GM19239 (cell line): ENCODE measurements at regions not wholly inside any gene's neighbourhood (a gene's known extent, or its start where the extent isn't known, plus 50 kb on each side); places are given as distances from the start of the nearest gene placed in this dataset.
"Not testable (repeated sequence)": the region's sequence is repeated elsewhere in the genome, so short reads cannot be mapped to it uniquely, and the experiment has no call there.

Experiments
- DNase-seq: peaks from one replicate; pipeline ENCODE4 v3.0.0; 2011; ENCODE audit warnings: low spot score; ENCODE audit not compliant: insufficient read length
- FAIRE-seq: peaks from 2 replicates; lab custom pipeline; 2011; peaks lifted over from hg19 to GRCh38; lab: Jason Lieb, UNC

DNA sequence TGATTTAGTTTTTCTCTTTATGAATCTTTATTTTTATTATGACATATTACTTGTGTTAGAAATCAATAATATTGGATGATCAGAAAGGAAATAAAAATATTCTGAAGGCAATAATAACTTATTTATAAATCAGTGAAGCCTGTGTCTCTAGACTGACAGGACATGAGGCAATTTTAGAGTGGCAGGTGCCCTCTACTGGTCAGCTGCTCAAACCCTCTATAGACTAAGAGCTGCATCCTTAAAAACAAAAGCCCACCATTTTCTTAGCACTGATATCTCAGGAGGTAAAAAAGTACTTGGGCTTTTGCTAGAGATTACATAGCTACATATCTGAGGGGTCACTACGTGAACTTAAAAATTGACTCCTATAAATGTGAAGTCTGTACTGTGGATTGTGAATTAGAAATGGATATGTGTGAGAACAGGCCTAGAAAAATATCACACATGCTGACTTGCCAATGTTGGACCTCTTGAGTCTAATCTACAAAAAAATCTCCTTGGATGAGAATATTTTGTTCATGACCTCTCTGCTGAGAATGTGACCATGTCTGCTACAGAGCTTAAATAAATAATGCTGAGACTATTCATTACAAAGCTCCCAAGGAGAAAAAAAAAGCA, 597.9 kb upstream of the ADAMTS5 start:
- DNase-seq: no peak
- no peak for FAIRE-seq

DNA sequence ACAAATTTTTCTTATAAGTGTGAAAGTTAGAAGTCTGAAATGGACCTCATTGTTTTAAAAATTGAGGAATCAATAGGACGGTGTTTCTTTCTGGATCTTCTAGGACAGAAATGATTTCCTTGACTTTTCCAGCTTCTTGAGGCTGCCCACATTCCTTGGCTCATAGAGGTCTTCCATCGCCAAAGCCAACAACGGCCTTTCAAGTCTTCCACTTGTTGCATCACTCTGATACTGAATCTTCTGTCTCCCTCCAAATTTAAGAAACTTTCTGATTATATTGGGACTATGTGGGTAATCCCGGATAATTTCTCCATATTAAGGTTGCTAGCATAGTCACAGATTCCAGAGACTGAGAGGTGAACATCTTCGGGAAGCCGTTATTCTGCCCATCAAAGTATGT, 595.4 kb upstream of the ADAMTS5 start:
- DNase-seq: no peak
- no peak for FAIRE-seq

DNA sequence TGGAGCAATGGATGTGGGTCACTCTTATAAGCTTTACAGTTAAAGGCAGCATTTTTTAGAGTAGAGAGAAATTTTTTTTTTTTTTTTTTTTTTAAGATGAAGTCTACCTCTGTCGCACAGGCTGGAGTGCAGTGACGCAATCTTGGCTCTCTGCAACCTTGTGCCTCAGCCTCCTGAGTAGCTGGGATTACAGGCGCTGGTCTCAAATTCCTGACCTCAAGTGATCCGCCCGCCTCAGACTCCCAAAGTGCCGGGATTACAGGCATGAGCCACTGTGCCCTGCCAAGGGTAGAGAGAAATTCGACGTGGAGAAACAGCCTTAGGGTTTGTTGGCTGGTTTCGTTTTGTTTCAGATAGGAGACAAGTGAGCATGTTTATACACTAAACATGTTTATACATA, 594.2 kb upstream of the ADAMTS5 start:
- no peak for DNase-seq
- no peak for FAIRE-seq

DNA sequence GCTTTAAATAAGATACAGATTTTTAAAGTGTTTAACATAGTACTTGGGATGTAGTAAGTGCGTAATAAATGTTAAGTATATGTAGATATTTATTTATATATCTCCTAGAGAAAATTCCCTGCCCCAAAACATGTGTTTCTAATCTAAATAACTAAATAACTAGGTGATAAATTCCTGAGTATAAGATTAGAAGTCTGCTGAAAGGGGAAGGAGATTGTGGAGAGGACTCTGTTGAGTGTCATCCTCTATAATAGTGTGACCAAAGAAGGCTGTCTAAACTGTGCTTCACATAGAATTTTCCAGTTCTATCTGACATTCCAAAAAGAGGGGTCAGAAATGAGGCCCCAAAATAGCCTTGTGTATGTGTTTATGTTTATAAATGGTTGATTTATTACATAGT, 590.5 kb upstream of the ADAMTS5 start:
- FAIRE-seq (no peak), DNase-seq (no peak)

DNA sequence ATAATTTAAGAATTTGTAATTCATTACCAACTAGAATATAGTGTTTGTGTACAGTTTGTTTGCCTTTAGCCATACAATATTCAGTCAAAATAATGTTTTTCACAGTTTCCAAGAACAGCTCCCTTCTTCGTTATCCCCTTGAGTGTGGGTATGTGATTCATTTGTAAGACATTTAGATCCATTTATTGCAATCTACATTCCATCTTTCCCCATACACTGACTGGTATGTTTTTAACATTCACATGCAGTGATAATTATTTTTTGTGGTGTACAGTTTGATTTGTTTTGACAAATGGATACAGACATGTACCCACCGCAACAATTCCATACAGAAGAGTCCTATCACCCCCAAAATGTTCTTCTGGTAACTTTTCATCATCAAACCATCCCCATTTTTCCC, 589.1 kb upstream of the ADAMTS5 start:
- FAIRE-seq (no peak), DNase-seq (no peak)

DNA sequence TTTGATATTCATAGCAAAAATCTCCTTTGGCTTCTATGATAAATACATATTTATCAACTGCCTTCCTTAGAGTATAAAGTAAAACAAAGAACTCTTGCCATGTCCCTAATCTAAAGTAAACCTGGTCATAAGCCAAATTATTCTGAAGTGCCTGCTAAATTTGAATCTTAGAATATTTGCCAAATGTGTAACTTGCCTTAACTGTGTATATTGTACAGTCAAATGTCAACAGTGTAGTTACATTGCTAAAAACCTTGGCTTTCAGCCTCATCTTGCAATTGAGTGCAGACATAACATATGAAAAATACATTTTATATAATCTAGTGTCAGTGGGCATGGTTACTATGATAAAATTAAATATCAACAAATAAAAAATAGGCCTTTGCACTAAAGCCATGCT, 583.4 kb upstream of the ADAMTS5 start:
- DNase-seq (no peak), FAIRE-seq (no peak)

DNA sequence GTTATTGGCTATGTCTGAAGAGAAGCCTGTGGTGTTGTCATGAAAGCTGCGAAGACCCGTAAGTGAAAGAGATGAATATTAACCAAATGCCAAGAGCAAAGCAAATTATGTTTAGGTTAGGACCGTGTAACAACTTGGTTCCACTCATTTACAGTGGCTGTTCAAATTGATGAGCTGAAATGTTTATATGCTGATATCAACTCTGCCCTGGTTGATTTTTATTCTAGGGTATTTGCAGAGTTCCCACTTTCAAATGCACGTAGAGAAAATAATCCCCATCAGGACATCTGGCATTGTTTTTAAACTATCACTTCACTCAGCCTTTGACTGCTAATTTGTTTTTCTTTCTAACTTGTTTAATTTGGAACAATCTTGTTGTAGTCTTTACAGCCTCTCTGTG, 581.6 kb upstream of the ADAMTS5 start:
- DNase-seq: no peak
- FAIRE-seq: no peak

DNA sequence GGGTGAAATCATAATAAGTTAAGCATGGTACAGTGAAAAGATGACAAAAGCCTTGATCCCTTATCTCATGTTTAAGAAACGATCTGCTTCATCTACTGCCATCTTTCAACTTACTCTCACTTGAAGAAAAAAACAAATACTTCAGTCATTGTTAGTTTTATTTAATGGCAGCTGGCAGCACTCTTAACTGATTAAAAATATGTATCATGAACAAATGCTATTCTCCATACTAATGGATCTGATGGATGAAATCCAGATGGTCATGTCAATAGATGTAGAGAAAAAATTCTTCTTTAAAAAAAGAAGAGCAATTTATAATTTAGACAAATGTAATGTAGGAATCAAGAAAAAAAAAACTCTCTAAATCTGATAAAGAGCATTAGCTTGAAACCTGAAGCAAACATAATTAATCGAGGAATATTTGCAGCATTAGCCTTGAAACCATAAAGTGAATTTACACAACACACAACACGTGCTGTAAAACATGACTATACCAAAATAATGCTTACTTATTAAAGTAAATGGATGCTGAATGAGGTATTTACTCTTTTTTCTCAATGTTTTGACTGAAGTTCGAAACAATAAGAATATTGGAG, 579.0 kb upstream of the ADAMTS5 start:
- FAIRE-seq: no peak
- DNase-seq: no peak

DNA sequence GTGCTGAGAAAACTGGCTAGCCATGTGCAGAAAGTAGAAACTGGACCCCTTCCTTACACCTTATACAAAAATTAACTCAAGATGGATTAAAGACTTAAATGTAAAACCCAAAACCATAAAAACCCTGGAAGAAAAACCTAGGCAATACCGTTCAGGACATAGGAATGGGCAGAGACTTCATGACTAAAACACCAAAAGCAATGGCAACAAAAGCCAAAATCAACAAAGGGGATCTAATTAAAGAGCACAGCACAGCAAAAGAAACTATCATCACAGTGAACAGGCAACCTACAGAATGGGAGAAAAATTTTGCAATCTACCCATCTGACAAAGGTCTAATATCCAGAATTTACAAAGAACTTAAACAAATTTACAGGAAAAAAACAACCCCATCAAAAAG, 575.2 kb upstream of the ADAMTS5 start:
- FAIRE-seq, DNase-seq: not testable (repeated sequence)

DNA sequence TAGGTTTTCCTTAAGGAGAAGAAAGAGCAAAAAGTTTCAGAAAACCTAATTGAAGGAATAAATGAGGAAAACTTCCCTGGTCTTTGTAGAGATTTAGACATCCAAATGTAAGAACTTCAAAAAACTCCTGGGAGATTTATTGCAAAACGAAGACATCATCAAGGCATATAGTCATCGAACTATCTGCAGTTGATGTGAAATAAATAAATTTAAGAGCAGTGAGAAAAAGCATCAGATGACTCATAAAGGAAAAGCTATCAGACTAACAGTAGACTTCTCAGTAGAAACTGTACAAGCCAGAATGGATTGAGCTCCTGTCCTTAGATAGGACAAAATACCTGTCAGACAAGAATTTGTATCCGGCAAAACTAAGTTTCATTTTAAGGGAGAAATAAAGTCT, 569.4 kb upstream of the ADAMTS5 start:
- DNase-seq: no peak
- FAIRE-seq: no peak

DNA sequence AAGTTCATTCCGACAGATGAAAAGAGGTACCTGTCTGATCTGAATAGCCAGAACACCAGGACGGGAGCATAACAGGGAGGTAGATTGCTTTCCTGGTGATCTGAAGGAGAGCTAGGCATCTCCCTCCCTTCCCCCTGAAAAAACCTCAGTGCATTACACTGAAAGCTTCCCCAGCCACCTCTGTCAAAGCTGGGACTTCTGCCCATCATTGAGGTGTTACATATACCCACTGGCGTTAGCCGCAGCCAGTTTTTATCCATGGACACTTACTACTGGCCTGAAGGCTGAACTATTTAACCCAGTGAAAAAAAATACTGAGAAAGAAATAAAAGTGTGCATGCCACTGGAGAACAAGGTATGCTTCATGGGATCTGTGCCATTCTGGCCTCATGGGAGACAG, 568.3 kb upstream of the ADAMTS5 start:
- no peak for DNase-seq
- FAIRE-seq: no peak

DNA sequence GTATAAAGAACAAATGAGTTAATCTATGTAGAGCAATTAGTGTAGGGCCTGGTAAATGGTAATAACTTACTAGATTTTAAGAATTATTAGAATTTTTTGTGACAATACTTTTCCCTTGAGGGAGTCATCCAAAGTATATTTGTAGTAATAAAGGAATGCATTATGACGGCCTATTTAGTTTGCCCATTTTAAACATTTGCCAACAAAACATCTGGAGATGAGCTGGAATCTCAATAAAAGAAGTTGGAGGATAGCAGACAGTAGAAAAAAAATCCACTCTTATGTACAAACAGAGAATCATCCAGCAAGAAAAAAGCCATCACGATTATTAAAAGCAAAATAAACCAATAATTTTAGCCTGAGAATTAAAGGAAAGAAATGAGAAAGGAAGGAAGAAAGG, 567.3 kb upstream of the ADAMTS5 start:
- FAIRE-seq (no peak), DNase-seq (no peak)

DNA sequence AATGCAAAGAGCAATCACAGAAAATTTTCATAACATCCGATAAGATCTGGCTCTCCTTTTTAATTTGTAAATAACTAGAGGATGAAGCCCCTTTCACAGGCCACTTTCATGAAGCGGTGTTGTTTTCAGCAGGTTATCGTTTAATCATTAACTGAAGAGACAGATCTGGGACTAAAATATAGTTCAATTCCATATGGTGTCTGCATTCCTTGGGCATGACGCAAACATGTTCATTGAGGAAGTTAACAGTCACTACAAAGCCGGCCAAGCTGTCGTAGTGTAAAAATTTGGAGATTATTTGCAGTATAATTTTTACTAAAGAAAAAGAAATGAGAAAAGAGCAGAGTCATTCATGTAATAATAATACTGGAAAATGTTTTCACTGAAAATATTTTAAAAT, 565.2 kb upstream of the ADAMTS5 start:
- DNase-seq (no peak), FAIRE-seq (no peak)

DNA sequence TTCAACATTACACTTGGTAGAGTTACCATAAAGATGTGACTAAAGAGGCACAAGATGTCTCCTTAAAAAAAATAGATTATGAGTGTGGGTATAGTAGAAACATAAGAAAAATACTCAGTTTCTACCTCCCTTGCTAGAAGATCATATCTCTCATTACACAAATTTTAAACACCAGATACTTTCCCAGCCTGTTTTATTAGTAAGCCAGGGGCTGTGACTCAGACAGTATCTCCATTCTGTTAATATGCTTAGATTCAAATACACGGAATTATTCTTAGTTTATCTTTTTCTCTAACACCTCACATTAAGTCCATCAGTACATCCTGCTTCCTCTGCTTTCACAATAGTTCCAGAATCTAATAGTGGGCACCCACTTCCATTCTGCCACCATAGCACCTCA, 561.8 kb upstream of the ADAMTS5 start:
- FAIRE-seq (no peak), DNase-seq (no peak)

DNA sequence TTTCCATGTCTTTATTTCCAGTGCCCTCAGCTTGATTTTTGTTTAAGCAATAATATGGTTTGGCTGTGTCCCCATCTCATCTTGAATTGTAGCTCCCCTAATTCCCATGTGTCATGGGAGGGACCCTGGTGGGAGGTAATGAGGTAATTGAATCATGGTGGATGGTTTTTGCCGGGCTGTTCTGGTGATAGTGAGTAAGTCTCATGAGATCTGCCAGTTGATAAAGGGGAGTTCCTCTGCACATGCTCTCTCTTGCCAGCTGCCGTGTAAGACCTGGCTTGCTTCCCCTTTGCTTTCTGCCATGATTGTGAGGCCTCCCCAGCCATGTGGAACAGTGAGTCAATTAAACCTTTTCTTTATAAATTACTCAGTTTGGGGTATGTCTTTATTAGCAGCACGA, 559.6 kb upstream of the ADAMTS5 start:
- DNase-seq (no peak), FAIRE-seq (no peak)

DNA sequence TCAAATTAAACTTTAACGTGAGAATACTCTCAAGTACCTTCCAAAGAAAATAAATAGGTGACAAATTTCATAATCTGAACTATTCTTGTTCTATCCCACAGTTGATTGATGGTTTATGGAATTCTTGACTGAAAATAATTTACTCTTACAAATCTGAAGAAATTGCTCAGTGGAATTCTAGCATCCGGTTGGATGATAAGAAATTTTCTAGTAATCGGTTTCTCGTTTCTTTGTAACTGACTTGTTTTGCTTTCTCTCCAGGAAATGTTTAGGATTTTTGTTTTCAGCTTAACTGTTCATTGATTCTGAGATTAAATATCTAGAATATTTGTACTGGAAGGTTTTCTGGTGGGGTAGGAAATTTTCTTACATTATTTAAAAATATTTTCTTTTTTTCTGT, 558.9 kb upstream of the ADAMTS5 start:
- no peak for FAIRE-seq
- DNase-seq: no peak

DNA sequence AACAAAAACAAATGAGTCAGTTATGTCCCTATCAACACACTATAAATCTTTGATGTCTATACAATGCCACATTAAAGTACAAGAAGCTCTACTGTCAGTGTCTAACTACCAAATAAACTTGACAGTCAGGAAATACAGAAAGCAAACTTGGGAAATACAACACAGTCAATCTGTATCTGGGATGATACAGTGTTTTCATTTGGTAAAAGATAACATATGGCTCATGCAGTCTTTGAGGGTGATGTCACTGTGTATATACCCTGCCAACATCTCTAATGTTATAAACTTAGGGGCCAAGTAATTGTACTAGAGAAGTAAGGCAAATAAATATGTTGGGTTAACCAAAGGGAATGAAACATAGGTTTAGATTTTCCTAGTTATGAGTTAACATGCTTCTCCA, 552.5 kb upstream of the ADAMTS5 start:
- DNase-seq (no peak), FAIRE-seq (no peak)

DNA sequence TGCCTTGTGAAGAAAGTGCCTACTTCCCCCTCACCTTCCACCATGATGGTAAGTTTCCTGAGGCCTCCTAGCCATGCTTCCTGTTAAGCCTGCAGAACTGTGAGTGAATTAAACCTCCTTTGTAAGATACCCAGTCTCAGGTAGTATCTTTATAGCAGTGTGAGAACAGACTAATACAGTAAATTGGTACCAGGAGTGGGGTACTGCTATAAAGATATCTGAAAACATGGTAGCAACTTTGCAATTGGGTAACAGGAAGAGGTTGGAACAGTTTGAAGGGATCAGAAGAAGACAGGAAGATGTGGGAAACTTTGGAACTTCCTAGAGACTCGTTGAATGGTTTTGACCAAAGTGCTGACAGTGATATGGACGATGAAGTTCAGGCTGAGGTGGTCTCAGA, 550.3 kb upstream of the ADAMTS5 start:
- FAIRE-seq, DNase-seq: not testable (repeated sequence)

DNA sequence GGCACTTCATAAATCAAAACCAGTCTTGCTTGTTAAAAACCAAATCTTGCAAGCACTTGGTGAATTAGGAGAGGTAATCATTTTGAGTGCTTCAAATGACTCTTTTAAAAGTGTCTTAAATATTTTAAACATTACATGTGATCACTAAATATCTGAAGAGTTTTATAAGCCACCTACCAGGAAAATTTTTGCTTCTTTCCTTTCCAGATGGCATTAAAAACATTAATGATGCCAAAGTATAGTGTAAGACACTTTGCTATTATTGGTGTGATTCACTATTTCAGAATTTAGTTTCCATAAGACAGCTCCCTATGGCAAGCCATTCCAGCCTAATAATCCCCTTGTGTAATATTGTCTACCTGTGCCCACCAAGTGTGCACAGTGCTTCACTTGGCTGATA, 548.8 kb upstream of the ADAMTS5 start:
- FAIRE-seq (no peak), DNase-seq (no peak)

DNA sequence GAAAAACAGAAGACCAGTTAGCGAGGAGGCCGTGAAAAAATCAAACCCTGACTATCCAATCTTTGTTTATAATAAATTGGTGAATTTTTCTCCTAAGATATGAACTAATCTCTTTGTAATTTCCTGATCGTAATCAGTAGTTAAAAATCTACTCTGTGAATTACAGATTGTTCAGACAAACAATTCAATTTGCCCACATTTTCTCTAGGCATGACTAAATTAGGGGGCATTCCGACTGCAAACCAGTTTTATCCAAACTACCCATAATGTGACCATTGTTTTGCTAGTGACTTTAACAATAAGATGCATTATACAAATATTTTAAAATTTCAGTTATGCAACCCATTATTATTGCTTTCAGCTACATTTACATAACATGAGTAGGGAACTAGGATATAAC, 546.9 kb upstream of the ADAMTS5 start:
- DNase-seq (no peak), FAIRE-seq (no peak)

DNA sequence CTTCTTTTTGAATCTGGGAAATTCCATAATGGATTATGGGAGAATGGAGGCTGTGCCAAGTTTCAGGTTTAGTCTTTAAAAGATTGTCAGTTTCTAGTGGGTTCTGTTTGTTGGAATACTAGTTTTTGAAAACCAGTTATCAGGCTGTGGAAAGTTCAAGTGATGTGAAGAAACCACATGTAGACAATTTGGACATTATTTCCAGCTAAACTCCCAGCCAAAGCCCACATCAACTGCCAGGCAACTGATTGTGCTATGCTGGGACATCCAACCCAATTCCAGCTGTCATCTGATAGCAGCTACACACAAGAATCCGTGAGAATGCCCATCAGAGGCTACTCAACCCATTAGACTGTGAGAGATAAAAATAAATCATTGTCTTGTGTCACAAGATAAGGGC, 546.1 kb upstream of the ADAMTS5 start:
- DNase-seq (no peak), FAIRE-seq (no peak)

DNA sequence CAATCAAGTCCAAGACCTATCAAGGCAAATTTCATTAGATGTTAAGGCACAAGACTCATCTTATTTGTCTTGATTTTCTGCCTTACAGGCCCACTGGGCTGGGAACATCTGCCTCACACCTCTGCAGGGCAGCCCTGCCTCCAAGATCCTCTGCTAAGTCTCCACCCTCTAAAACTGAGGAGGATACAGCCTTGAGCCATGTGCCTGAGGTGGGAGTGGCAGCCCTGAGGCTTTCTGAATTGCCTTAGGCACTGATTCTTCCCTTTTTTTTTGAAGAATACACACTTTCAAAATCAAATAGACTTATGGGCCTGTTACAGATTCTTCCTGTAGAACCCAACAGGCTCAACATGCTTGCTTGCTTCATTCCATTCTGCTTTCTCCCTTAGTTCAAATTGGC, 544.3 kb upstream of the ADAMTS5 start:
- no peak for FAIRE-seq

DNA sequence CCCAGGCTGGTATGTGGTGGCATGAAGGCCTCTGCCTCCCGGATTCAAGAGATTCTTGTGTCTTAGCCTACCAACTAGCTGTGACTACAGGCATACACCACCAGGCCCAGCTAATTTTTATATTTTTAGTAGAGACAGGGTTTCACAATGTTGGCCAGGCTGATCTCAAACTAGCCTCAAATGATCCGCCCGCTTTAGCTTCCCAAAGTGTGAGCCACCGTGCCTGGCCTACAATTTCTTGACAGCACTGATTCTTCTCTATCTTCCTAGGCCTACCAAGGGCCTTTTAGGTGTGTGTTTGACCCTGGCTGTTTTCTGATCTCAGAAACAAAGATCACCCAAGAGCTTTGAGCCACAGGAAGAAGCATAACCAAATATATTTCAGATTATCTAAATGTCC, 540.8 kb upstream of the ADAMTS5 start:
- no peak for DNase-seq
- FAIRE-seq: no peak

More for the DNA sequence above, 544.3 kb upstream of the ADAMTS5 start:
- no peak for DNase-seq
